Stomach (tissue), 8 donors: ENCODE measurements at regions not wholly inside any gene's neighbourhood (a gene's known extent, or its start where the extent isn't known, plus 50 kb on each side); places are given as distances from the start of the nearest gene placed in this dataset.

Source experiments
- DNase-seq, 2 donors: peaks; one replicate each; pipeline versions ENCODE4 v3.0.0 to v3.0.0-alpha.2; 2013 to 2019
- H3K27ac ChIP-seq, 5 donors: fragments of 200-600 bp in 4 of 5; sonication (generic) in 4 of 5; one replicate each; pipeline ENCODE4 v1.5.1; 2013 to 2019; ENCODE audit warnings: mild to moderate bottlenecking in 1 of 5, moderate library complexity in 1 of 5
- H3K27me3 ChIP-seq, 3 donors: fragments of 200-600 bp; sonication (generic); one replicate each; pipeline ENCODE4 v1.5.1; 2017 to 2019; ENCODE audit warnings: mixed run types in 1 of 3
- H3K36me3 ChIP-seq, 4 donors: fragments of 200-600 bp; sonication (generic); 1 replicate in 3 of 4; 2 replicates in 1 of 4; pipeline ENCODE4 v1.5.1; 2016 to 2019
- H3K4me1 ChIP-seq, 4 donors: fragments of 200-600 bp; sonication (generic); one replicate each; pipeline ENCODE4 v1.5.1; 2016 to 2019
- H3K4me3 ChIP-seq, 4 donors: fragments of 200-600 bp; sonication (generic) in 3 of 4; one replicate each; pipeline ENCODE4 v1.5.1; 2016 to 2019; ENCODE audit warnings: mild to moderate bottlenecking in 1 of 4
- H3K9me3 ChIP-seq, 4 donors: fragments of 200-600 bp; sonication (generic); one replicate each; pipeline ENCODE4 v1.5.1; 2016 to 2019
- CTCF ChIP-seq, 7 experiments: fragments of 450-650 bp in 4 of 7; fragments of 200-600 bp in 3 of 7; sonication (generic) in 3 of 7; IDR thresholded peaks; one replicate each; pipeline ENCODE4 v1.5.1; 2016 to 2019; ENCODE audit warnings: antibody characterized with exemption in 7 of 7, control low read depth in 2 of 7, mild to moderate bottlenecking in 1 of 7
- EP300 ChIP-seq: sonication (generic); formaldehyde crosslinking; IDR thresholded peaks from one replicate; pipeline ENCODE4 v1.6.1; 2017; ENCODE audit warnings: antibody characterized with exemption
- POLR2A ChIP-seq, 4 donors: fragments of 450-650 bp; IDR thresholded peaks; one replicate each; pipeline ENCODE4 v1.6.1; 2016; ENCODE audit warnings: antibody characterized with exemption in 4 of 4, control low read depth in 2 of 4, mild to moderate bottlenecking in 1 of 4, moderate library complexity in 1 of 4
- POLR2AphosphoS5 ChIP-seq, 3 donors: sonication (generic); formaldehyde crosslinking; IDR thresholded peaks; one replicate each; pipeline ENCODE4 v1.6.1; 2016; ENCODE audit warnings: antibody characterized with exemption in 3 of 3
- WGBS, 5 donors: extraction: QIAGEN DNeasy Blood & Tissue Kit in 3 of 5; methylation state at CpG; one replicate each; pipeline versions ENCODE4 v1.1.5 to v1.1.7; 2013 to 2018; 5-methylcytosine and 5-hydroxymethylcytosine counted together
- intact Hi-C: fragments of 100-400 bp; cut with DNase I; formaldehyde crosslinking; loops from one replicate; pipeline ENCODE4 v1.15.1; 2023; ENCODE audit warnings: low total_unique reads
- donor health status: healthy with polysubstance abuse.
- donor health status: Bipolar disorder and iron deficiency.
- donor health status: healthy.

GRCh38 chr4:83837614-83838308 is 301.9 kb downstream of the GPAT3 start:
- Histone ChIP-seq H3K4me3 (no peak overlapping the region), H3K27ac (no peak overlapping the region), H3K4me1 (no peaks in the 10 kb centered on the region), H3K9me3 (no peaks in the 10 kb centered on the region), H3K27me3 (no peaks in the 10 kb centered on the region), H3K36me3 (no peaks in the 10 kb centered on the region)
- DNase-seq, result no peak
- 65 to 81% (median 67%) methylated on average over 5 of the region's 5 CpGs for WGBS, 5 donors
- TF ChIP-seq CTCF (IDR thresholded peaks at IDR 0.05) (no peak), POLR2A (IDR thresholded peaks at IDR 0.05) (no peak), POLR2AphosphoS5 (IDR thresholded peaks at IDR 0.05) (no peak), EP300 (no peak)
- intact Hi-C loops, result no loop called here

DNA sequence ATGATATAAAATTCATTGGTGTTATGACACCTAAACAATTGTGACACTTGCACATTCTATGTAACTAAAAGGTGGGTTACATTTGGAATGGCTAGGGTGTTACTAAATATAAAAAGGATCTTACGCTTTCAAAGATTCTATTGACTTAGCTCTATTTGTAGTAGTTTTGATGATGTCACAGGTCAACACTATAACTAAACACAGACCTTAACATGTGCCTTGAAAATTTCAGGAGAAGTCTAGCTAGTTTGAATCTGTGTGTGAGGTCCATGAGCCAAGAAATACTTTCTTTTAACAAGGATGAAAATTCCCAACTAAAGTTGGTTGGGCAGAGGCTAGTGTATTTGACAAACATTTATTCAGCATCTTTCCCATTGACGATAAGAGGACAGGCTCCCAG is 298.0 kb downstream of the GPAT3 start:
- H3K36me3 ChIP-seq, result no peaks in the 10 kb centered on the region

GRCh38 chr4:83832110-83832825 is 296.4 kb downstream of the GPAT3 start:
- TF ChIP-seq EP300 (no peak), POLR2A (IDR thresholded peaks at IDR 0.05) (no peak), CTCF (IDR thresholded peaks at IDR 0.05) (no peak)
- no peaks in the 10 kb centered on the region for H3K4me1 ChIP-seq
- intact Hi-C loops, result no loop called here
- H3K9me3 ChIP-seq, result no peaks in the 10 kb centered on the region
- no peak overlapping the region for H3K4me3 ChIP-seq
- DNase-seq, result peak in 1 of 2 donors; percentile 3
- no peak overlapping the region for H3K27ac ChIP-seq
- H3K36me3 ChIP-seq, result no peaks in the 10 kb centered on the region
- H3K27me3 ChIP-seq, result no peaks in the 10 kb centered on the region
- 65 to 87% (median 85%) methylated on average over 4 of the region's 4 CpGs for WGBS, 5 donors

More for the DNA sequence above, 298.0 kb downstream of the GPAT3 start:
- no peaks in the 10 kb centered on the region for H3K27me3 ChIP-seq
- H3K27ac ChIP-seq, result no peak overlapping the region
- H3K4me1 ChIP-seq, result no peaks in the 10 kb centered on the region
- H3K4me3 ChIP-seq, result no peak overlapping the region
- WGBS, 5 donors, result 22 to 62% (median 55%) methylated on average over 2 of the region's 2 CpGs
- intact Hi-C loops, result no loop called here
- no peaks in the 10 kb centered on the region for H3K9me3 ChIP-seq
- TF ChIP-seq POLR2A (IDR thresholded peaks at IDR 0.05), result no peak
- no peak for TF ChIP-seq EP300
- no peak for TF ChIP-seq POLR2AphosphoS5 (IDR thresholded peaks at IDR 0.05)
- TF ChIP-seq CTCF (IDR thresholded peaks at IDR 0.05), result no peak
- DNase-seq, result no peak

DNA sequence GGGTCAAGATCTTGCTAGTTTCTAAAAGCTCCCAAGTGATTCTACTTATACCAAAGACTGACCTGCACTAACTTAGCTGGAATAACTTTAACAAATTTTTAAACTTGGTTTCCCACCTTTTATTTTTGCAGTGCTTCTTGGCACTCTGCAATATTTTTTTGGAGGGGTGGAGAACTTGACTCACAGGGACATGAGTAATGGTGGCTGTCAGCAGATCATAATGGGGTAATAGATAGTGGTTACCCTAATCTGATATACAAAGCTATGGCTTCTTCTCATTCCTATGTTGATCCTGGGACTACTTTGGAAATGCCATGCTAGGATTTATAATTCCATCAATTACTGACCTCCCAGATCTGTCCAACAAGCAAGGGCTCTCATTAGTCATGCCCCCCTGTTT is 295.7 kb downstream of the GPAT3 start:
- Histone ChIP-seq H3K9me3 (no peaks in the 10 kb centered on the region), H3K36me3 (no peaks in the 10 kb centered on the region), H3K4me3 (no peak overlapping the region), H3K4me1 (no peaks in the 10 kb centered on the region), H3K27me3 (no peaks in the 10 kb centered on the region), H3K27ac (no peak overlapping the region)
- DNase-seq, result no peak
- intact Hi-C loops, result no loop called here
- TF ChIP-seq POLR2A (IDR thresholded peaks at IDR 0.05) (no peak), EP300 (no peak), CTCF (IDR thresholded peaks at IDR 0.05) (no peak), POLR2AphosphoS5 (IDR thresholded peaks at IDR 0.05) (no peak)
